Vagina (tissue), 2 donors: ENCODE measurements at regions not wholly inside any gene's neighbourhood (a gene's known extent, or its start where the extent isn't known, plus 50 kb on each side); places are given as distances from the start of the nearest gene placed in this dataset.

ENCODE experiments used
- DNase-seq, 2 donors: peaks; one replicate each; pipeline ENCODE4 v3.0.0-alpha.2; 2017; ENCODE audit errors: extremely low spot score in 2 of 2
- H3K27ac ChIP-seq: fragments of 200-600 bp; sonication (generic); one replicate; pipeline ENCODE4 v1.5.1; 2019
- H3K27me3 ChIP-seq: fragments of 200-600 bp; sonication (generic); one replicate; pipeline ENCODE4 v1.5.1; 2019
- H3K36me3 ChIP-seq, 2 donors: fragments of 200-600 bp; sonication (generic); one replicate each; pipeline ENCODE4 v1.5.1; 2017 to 2019
- H3K4me1 ChIP-seq: fragments of 200-600 bp; sonication (generic); one replicate; pipeline ENCODE4 v1.5.1; 2019
- H3K4me3 ChIP-seq, 2 donors: fragments of 200-600 bp; sonication (generic); 1 replicate in 1 of 2; 2 replicates in 1 of 2; pipeline ENCODE4 v1.5.1; 2016 to 2019
- H3K9me3 ChIP-seq: fragments of 200-600 bp; sonication (generic); one replicate; pipeline ENCODE4 v1.5.1; 2019
- CTCF ChIP-seq, 3 experiments: fragments of 450-650 bp in 2 of 3; fragments of 200-600 bp in 1 of 3; sonication (generic) in 1 of 3; IDR thresholded peaks; one replicate each; pipeline ENCODE4 v1.5.1; 2017 to 2019; ENCODE audit warnings: antibody characterized with exemption in 3 of 3, mild to moderate bottlenecking in 2 of 3, moderate library complexity in 2 of 3
- POLR2A ChIP-seq, 2 donors: fragments of 450-650 bp; IDR thresholded peaks; one replicate each; pipeline ENCODE4 v1.6.1; 2017; ENCODE audit warnings: antibody characterized with exemption in 2 of 2, mild to moderate bottlenecking in 2 of 2, moderate library complexity in 2 of 2
- POLR2AphosphoS5 ChIP-seq, 2 donors: sonication (generic); formaldehyde crosslinking; IDR thresholded peaks; one replicate each; pipeline ENCODE4 v1.9.0; 2017; ENCODE audit warnings: antibody characterized with exemption in 2 of 2, mild to moderate bottlenecking in 2 of 2, low read depth in 1 of 2; ENCODE audit not compliant: insufficient read depth in 1 of 2
- intact Hi-C: fragments of 100-400 bp; cut with DNase I; formaldehyde crosslinking; loops from one replicate; pipeline ENCODE4 v1.15.1; 2023

- intact Hi-C loops = no loop called here
Observed at GRCh38 chr15:87518957-87519356, 737.6 kb downstream of the NTRK3 start.

GRCh38 chr15:87508086-87508485, 748.5 kb downstream of the NTRK3 start:
- Histone ChIP-seq H3K4me3 (no peak overlapping the region), H3K4me1 (no peaks in the 10 kb centered on the region), H3K27me3 (no peaks in the 10 kb centered on the region), H3K9me3 (no peaks in the 10 kb centered on the region), H3K36me3 (no peaks in the 10 kb centered on the region), H3K27ac (no peak overlapping the region)
- TF ChIP-seq POLR2AphosphoS5 (IDR thresholded peaks at IDR 0.05; ENCODE audit: insufficient read depth in 1 of 2, low read depth in 1 of 2) (no peak), CTCF (IDR thresholded peaks at IDR 0.05) (no peak), POLR2A (IDR thresholded peaks at IDR 0.05) (no peak)
- intact Hi-C loops = no loop called here
- no peak for DNase-seq

More at GRCh38 chr15:87518957-87519356, 737.6 kb downstream of the NTRK3 start:
- no peak for DNase-seq
- Histone ChIP-seq H3K36me3 (no peaks in the 10 kb centered on the region), H3K27me3 (no peaks in the 10 kb centered on the region), H3K4me3 (no peak overlapping the region), H3K4me1 (no peaks in the 10 kb centered on the region), H3K27ac (no peak overlapping the region), H3K9me3 (no peaks in the 10 kb centered on the region)
- TF ChIP-seq POLR2A (IDR thresholded peaks at IDR 0.05) (no peak), CTCF (IDR thresholded peaks at IDR 0.05) (no peak), POLR2AphosphoS5 (IDR thresholded peaks at IDR 0.05; ENCODE audit: insufficient read depth in 1 of 2, low read depth in 1 of 2) (no peak)

- Histone ChIP-seq H3K36me3 (no peaks in the 10 kb centered on the region), H3K4me1 (no peaks in the 10 kb centered on the region), H3K9me3 (no peaks in the 10 kb centered on the region), H3K27ac (no peak overlapping the region), H3K27me3 (no peaks in the 10 kb centered on the region), H3K4me3 (no peak overlapping the region)
- no peak for DNase-seq
- intact Hi-C loops = no loop called here
- TF ChIP-seq CTCF (IDR thresholded peaks at IDR 0.05) (no peak), POLR2AphosphoS5 (IDR thresholded peaks at IDR 0.05; ENCODE audit: insufficient read depth in 1 of 2, low read depth in 1 of 2) (no peak), POLR2A (IDR thresholded peaks at IDR 0.05) (no peak)
Observed at GRCh38 chr15:87502173-87502572, 754.4 kb downstream of the NTRK3 start.

GRCh38 chr15:87500240-87500639, 756.3 kb downstream of the NTRK3 start:
- Histone ChIP-seq H3K27me3 (no peaks in the 10 kb centered on the region), H3K36me3 (no peaks in the 10 kb centered on the region), H3K4me1 (no peaks in the 10 kb centered on the region), H3K4me3 (no peak overlapping the region), H3K9me3 (no peaks in the 10 kb centered on the region), H3K27ac (no peak overlapping the region)
- TF ChIP-seq CTCF (IDR thresholded peaks at IDR 0.05) = no peak
- TF ChIP-seq POLR2A (IDR thresholded peaks at IDR 0.05) = no peak
- TF ChIP-seq POLR2AphosphoS5 (IDR thresholded peaks at IDR 0.05; ENCODE audit: insufficient read depth in 1 of 2, low read depth in 1 of 2) = no peak
- DNase-seq = no peak
- intact Hi-C loops = no loop called here

- no peaks in the 10 kb centered on the region for H3K9me3 ChIP-seq
- TF ChIP-seq POLR2A (IDR thresholded peaks at IDR 0.05) (no peak), POLR2AphosphoS5 (IDR thresholded peaks at IDR 0.05; ENCODE audit: insufficient read depth in 1 of 2, low read depth in 1 of 2) (no peak), CTCF (IDR thresholded peaks at IDR 0.05) (no peak)
- intact Hi-C loops = no loop called here
Observed at GRCh38 chr15:87498560-87498959, 758.0 kb downstream of the NTRK3 start.

More at GRCh38 chr15:87498560-87498959, 758.0 kb downstream of the NTRK3 start:
- no peaks in the 10 kb centered on the region for H3K4me1 ChIP-seq
- H3K4me3 ChIP-seq = no peak overlapping the region
- H3K27ac ChIP-seq = no peak overlapping the region
- no peaks in the 10 kb centered on the region for H3K36me3 ChIP-seq
- H3K27me3 ChIP-seq = no peaks in the 10 kb centered on the region
- no peak for DNase-seq
